Cardiac fibroblast (primary cell): ENCODE measurements at regions not wholly inside any gene's neighbourhood (a gene's known extent, or its start where the extent isn't known, plus 50 kb on each side); places are given as distances from the start of the nearest gene placed in this dataset.

Experiments used
- DNase-seq, 2 donors: peaks; one replicate each; pipeline versions ENCODE4 v3.0.0 to v3.0.0-alpha.2; 2010; ENCODE audit warnings: low read depth in 2 of 2
- H3K4me3 ChIP-seq, 2 donors: replicated peaks in 1 of 2; 1 replicate in 1 of 2; 2 replicates in 1 of 2; pipeline ENCODE4 v1.5.1; 2011; ENCODE audit warnings: low read depth in 2 of 2, low read length in 2 of 2, mild to moderate bottlenecking in 2 of 2, moderate library complexity in 1 of 2
- CTCF ChIP-seq: IDR thresholded peaks from one replicate; pipeline ENCODE4 v1.5.1; 2011; ENCODE audit warnings: low read depth, mild to moderate bottlenecking, low read length, inconsistent platforms

DNA sequence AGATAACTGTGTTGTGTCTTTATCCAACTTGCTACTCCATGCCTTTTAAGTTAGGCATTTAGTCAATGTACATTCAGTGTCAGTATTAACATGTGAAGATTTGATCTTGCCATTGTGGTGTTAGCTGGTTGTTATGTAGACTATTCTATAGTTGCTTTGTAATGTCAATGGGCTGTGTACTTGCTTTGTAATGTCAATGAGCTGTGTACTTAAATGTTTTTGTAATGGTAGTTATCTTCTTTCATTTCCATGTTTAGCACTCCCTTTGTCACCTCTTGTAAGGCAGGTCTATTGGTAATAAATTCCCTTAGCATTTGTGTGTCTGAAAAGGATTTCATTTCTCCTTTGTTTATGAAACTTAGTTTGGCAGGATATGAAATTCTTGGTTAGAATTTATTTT is 53.4 kb downstream of the MC4R start:
- no peak overlapping the region for H3K4me3 ChIP-seq
- TF ChIP-seq CTCF: no peak
- no peak for DNase-seq

- H3K4me3 ChIP-seq: no peak overlapping the region
- TF ChIP-seq CTCF: no peak
- DNase-seq: no peak
Measured at GRCh38 chr18:60311676-60312360, 60.8 kb downstream of the MC4R start.

DNA sequence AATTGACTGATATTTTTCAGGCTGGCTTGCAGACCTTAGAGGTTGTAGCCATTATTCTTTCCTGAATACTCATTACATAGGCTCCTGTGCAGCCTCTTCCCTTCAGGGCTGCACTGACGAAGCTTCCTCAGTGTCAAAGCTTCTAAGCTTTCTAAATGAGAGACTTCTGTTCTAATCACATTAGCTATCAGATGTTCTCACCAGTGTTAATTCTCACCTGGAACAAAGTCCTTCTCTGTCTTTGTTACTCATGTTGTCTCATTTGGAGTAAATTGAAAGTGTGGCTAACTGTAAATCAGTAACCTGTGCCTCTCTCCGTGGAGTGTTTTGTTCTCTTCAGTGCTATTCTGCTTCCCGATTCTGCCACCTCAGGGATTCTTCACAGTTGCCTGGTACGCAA is 76.9 kb downstream of the MC4R start:
- no peak overlapping the region for H3K4me3 ChIP-seq
- TF ChIP-seq CTCF: no peak
- DNase-seq: no peak

GRCh38 chr18:60292186-60292585 is 80.4 kb downstream of the MC4R start:
- no peak for DNase-seq
- TF ChIP-seq CTCF: no peak
- H3K4me3 ChIP-seq: no peak overlapping the region

- no peak overlapping the region for H3K4me3 ChIP-seq
- DNase-seq: no peak
- no peak for TF ChIP-seq CTCF
Measured at GRCh38 chr18:60279391-60279790, 93.2 kb downstream of the MC4R start.

DNA sequence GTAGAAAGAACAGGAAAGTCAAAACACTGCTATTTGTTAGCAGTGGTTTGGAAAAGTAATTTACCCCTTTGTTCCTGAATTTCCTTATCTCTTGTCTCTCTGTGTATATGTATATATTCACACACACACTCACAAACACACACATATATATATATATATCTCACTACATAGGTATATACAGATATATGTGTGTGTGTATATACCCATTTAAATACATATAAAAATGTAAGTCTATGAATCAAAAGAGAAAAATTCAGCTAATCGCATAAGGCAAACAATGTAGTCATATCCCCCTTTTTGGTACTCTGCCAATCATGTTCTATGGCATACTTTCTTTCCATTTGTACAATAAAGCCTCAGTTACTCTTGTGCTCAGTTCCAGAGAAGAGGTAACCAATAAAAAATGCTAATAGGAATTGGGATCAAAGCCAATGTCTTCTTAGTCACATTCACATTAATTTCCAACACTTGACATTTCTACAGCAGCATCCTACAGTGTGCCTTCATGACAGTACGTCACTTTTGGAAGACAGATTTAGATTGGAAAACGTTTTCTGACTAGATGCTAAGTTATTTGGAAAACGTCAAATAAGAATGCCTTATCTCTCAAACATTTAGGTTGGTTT is 94.6 kb downstream of the MC4R start:
- peak; percentile 17 to 30 for DNase-seq
- TF ChIP-seq CTCF: no peak
- no peak overlapping the region for H3K4me3 ChIP-seq
